SKM-1 (cell line): ENCODE measurements at regions not wholly inside any gene's neighbourhood (a gene's known extent, or its start where the extent isn't known, plus 50 kb on each side); places are given as distances from the start of the nearest gene placed in this dataset.

Experiments used
- DNase-seq: peaks from one replicate; lab custom pipeline; 2025; ENCODE audit not compliant: unreplicated experiment; lab: John Stamatoyannopoulos, UW

DNA sequence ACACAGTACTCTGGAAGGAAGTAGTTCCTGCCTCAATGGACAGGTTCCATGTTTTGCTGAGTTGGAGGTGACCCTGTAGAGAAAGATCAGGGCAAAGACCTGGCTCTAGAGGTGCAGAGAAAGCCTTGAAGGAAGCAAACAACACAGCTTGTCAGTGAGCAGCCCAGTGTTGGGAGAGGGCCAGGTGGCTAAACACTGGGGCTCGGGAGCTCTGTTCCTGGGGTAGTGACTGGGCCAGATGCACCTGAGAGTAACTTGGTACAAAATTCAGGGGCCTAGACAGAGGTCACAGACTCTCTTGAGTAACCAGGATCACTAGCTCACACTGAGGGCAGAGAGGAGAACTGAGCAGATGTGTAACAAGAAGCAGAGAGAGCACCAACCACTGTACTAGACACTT, 138.4 kb upstream of the NALF2 start:
- DNase-seq = no peak

DNA sequence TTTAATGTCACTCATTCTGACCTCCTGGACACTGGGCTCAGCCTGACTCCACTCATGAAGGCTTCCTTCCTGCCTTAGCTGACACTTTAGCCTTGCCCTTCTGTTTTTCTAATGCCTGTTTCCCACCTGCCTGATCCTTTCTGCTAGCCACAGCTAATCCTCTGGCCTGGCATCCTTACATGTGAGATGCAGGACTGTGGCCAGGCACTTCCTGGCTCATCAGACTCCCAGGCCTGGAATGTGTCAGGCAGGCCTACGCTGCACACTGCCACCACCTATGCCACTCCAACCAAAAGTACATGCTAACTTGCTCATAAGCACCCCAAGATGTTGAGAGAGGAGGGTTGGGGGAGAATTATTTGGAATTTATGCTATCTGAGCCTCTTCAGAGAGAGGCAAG, 138.8 kb upstream of the NALF2 start:
- DNase-seq = no peak

DNA sequence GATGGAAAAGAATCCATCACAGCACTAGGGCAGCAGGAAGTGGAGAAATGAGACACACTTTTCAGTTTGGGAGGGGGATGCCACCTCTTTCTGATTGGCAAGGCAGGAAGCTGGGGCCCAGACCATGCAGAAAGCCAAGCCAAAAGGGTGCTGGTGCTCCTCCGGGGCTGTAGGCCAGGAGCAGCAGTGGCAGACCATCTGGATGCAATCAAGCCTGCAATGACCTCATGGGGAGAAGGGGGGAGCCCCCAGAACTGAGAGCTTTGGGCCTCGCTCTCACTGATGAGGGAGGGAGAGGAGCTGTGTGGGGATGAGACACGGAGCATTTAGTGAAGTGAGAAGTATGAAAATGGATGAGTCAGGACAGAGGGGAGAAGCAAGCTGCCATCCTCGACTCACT, 141.3 kb upstream of the NALF2 start:
- no peak for DNase-seq

DNA sequence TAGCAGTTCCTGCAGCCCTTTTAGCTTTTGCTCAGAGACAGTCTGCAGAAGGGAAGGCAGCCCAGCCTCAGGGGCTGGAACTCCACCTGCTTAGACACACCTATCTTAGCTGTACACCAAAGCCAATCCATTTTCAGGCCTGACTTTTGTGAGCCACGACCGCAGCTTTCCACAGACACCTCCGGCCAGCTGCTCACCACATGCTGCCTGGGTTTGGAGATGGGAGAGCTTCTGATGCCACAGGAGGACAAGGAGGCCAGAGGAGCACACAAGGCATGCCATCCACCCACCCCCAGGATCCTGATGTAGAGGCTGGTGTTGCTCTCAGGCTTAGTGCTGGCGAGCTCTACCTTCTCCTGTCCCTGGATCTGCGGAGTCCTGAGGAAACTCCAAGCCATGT, 141.8 kb upstream of the NALF2 start:
- DNase-seq = no peak

DNA sequence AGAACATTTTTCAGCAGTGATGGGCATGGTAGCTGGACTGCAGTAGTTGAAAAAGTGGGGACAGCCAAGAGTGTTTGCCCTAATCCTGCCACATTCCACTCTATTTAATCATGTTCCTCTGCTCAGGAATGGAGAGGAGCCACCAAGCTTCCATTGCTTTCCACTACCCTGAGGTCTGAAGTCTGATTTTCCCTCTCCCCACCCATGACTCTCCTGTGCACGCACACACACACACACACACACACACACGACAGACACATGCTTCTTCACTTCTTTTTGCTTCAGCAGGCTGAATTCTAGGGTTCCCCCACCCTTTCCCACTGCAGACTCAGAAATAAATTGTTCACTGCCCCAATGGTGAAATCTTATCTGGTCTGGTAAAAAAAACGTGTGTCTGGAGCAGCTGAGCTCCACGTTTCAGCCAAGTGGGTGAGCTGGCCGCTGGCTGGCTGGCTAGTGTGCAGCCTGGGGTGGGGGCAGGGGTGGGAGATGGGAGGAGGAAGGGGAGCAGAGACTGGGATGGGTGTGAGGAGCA, 142.7 kb upstream of the NALF2 start:
- no peak for DNase-seq

DNA sequence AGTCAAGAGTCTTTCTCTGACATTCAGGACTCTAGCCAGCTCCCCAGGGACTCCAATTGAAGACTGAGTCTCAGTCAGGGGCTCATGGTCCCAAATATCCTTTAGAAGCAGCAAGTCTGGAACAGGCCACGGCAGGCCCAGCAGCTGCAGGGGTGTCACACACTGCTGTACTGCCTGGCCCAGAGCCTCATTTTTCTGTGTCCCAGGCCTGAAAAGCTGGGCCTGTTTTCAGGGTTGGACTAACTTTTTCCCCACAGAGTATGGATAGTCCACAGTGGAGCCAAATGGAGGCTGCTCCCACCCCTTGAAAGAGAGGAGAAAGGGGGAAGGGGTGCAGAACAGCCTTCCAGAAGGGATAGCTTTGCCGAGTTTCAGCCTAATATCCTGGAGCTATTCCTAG, 146.8 kb upstream of the NALF2 start:
- no peak for DNase-seq

DNA sequence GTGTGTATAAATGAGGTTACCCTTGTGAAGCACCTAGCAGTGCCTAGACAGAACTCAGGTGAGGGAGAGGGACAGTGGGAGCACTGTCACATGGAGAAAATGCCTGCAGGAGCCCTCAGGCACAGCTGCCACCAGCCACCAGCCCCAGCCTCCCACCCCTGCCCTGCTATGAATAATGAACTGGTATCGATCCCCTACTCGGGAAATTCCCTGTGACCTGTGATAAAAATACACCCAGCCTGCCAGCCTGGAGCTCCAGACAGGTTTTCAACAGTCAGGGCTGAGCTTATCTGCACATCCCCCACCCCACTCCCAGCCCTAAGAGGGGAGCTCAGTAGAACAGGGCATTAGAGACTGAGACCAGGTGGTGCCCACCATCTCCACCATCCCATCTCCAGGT, 159.6 kb upstream of the PJA1 start:
- no peak for DNase-seq

DNA sequence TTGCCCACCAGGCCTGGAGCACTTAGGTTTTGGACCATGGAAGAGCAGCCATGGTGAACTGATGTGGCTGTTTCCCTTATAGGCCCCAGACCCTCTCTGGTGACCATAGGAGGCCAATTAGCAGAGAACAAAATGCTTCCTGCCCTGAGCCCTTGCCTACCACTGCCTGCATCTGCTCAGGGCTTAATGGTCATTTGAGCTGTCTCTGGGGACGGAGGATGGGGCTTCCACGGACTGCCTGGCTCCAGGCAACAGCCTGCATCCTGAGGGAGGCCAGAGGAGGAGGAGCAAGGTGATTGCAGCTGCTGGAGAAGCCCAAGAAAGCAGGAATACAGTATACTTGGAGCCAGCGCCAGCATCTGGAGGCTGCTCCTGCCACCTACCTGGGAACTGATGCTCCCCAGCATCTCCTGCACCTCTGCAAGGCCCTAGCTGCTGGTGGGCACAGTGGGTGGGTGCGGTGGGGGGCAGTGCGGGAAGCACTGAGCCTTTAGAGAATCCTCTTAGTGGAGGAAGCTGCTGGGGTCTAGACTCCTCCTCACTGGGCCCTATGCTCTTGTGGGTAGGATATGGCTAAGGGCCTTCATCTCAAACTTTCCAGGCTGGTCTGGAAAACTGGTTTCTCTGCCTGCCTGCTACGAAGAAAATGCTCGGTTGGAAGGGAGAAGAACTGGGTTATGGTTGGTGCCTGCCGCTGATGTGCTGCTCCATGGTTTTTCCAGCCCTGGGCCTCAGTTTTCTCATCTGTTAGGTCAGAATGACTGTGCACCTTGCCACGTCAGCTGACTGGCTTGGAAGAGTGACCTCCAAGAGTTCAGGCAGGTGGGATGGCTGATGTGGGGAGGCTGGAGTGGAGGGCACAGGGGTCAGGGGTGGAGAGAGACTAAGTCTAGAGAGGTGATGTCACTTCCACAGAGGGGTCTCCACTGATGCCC, 158.8 kb upstream of the PJA1 start:
- DNase-seq = no peak

DNA sequence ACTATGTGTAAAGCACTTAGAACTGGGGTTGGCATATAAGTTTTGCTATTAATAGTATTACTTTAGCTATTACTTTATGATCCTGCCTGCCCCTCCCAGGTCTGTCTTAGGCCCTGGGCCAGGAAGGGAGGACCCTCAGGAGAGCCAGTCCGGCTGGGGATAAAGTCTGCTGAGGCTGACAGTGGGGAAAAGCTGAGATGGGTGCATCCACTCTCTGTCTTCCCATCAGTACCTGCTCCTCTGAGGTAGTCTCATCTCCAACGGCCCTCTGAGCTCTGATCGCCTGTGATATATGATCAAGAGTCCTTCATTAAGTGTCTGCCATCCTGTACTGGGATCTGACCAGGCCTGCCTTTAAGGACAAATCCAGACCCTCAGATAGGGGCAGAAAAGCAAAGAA, 156.5 kb upstream of the PJA1 start:
- DNase-seq = no peak

DNA sequence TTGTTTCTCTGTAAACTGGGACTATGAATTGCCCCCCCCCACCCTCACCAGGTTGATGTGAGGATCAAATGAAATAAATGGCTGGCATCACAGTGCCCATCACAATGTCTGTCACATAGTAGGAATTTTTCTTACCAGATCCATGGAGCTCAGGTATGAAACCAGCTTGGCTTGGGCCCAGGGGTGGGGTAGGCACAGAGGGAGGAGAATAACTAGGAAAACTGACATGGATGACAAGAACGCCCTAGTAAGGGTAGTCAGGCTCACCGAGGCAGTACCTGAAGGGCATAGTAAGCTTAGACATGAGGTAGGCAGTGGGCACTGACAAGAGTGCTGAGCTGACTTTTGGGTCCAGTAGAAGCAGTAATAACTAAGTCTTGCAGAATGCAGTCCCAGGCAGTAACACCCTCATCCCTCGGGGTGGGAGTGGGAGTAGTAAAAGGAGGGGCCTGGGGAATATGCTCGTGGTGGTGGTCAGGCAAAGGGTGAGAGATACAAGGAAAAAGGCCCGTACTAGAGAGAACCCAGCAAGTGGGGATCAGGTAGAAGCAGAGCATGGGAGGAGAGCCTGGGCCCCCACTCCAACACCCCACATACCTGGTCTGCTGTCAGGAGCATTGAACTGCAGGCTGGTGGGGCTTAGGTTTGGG, 155.9 kb upstream of the PJA1 start:
- no peak for DNase-seq

DNA sequence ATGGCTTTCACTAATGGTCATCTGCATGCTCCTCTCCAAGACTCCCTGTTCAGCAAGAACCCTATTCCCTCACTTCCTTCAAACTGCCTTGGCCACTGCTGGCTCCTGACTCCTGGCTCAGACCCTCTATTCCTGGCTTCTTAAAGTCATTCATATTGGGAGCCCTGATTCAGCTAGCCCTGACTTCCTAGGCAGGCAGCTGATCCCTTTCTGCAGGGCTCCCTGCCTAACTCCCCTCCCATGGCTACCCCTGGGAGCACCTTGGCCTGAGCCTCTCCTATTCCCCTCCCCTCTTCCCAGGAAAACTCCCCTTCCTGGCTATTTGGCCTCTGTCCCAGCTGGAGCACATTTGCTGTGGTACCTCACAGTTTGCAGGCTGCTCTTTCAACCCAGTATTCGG, 154.9 kb upstream of the PJA1 start:
- no peak for DNase-seq

DNA sequence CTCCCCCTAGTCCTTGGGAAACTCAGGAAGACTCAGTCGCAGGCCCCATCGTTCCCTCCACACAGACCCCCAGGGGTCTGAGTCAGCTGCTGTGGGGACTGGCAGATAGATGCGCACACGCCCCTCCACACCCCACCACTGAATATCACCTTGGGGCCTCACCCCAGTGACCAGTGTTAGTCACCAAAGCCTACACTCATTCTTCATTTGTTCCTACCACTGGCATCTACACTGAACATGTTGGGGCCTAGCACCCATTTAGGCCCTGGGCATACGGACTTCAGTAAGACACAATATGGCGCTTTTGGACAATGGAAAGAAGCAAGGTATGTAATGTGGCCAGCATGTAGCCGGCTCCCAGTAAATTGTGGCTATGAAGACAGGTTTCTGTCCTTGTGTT, 154.1 kb upstream of the PJA1 start:
- DNase-seq = no peak

DNA sequence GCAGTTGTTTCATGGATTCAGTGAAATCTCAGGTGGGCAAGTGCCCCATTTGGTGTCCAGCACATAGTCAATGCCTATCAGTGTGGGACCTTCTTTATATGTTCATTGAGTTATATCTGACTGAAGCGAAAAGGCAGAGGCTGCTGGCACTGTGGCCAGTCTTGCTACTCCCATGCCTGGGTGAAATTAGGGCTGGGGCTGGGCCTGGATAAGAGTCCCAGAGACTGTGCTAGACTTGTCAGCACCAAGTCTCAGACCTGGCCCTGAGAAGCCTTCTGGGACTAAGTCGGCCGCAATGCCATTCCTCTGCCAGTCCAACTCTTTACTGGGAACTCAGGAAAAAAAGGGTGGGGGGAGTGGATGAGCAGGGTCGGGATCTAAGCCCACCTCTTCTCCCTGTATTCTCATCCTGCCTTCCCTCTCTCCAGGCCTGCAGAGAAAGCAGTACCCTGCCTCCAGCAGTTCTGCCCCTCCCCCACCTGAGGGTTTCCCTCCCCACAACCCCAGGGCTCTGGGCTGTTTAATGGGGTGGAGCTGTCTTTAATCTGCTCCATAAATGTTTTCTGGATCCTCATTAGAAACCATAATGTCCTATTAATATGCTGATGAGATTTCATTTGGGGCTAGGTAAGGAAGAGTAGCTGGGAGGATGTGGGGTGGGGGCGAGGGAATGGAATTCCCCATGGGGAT, 153.5 kb upstream of the PJA1 start:
- DNase-seq = no peak

DNA sequence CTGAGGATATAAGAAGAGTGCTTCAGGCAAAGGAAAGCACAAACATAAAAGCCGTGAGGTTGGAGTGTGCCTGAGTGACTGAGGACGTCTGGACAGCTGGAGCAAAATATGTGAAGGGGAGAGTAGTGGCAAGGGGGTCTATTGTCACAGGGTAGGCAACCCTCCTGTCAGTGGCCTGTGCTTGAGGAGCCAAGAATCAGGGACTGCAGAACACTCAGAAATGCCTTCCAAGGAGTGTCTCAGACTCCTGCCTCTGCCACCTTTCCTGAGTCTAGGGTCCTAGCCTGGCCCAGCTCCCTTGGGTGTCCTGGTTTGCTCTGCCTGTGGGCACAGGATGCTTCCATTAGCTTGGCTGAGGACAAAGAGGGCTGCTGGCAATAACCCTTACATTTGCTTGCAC, 152.5 kb upstream of the PJA1 start:
- DNase-seq = no peak

DNA sequence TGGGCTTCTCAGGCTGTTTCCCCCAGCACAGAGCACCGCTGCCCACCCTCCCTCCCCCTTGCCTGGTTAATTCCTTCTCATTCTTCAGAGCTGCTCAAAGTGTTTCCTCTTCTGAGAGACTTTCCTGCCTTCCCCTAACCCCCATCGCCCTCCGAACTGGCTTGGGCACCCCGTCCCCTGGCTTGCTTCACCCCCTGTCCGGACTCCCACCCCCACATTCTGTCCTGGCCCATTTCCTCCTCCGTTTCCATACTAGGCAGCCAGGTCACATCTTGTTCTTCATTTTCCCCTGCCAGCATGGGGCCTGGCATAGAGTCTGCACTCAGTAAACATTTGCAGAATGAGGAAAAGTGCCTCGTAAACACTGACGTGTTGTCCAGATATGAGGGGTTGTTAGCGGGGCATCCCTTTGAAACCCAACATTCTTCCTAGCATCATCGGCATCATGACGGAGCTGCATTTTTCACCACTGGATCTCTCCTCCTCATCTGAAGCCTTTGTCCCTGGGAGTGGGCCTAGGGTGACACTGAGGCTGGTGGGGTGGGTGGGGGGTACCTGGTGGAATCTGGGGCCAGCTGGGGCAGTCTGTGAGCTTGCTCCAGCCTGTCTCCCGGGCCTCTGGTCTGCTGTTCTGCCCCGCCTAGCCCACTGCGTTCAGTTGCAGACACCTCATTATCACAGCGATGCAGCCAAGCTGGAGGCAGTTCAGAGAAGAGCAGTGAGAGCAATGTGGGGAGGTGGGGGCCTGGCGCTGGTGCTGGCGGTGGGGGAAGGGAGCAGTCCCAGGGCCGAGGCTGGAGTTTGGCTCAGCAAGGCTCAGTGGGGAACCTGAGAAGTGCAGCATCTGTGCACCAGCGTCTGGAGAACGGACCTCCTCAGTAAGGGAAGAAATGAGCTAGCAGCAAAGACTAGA, 149.4 kb upstream of the PJA1 start:
- no peak for DNase-seq

DNA sequence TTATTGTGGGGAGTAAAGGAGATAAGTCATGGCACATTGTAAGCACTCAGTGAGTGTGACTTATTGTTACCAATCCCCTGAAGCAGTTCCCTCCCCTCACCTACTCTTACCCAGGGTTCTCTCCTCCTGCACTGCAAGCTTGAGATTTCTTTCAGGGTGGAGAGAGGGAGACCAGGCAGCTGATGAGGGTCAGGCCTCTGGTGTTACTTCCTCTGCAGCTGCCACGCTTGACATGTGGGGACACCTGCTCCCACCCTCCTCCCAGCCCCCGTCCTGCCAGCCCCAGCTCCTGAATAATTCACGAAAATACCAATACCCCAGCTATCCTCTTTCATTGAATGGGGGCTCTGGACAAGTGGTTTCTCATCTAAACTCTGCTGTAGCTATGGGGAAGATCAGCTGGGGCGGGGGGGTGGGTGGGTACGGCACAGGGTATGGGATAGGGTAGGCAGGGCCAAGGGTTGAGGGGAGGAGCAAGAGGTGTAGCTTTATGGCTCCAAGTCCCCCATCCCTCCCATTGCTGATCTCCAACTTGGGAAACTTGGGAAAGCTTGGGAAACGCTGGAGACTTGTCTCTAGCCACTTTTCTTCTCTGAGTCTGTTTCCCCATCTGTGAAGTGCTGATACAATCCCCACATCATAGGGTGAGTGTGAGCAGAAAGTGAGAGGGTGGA, 148.5 kb upstream of the PJA1 start:
- DNase-seq = no peak

DNA sequence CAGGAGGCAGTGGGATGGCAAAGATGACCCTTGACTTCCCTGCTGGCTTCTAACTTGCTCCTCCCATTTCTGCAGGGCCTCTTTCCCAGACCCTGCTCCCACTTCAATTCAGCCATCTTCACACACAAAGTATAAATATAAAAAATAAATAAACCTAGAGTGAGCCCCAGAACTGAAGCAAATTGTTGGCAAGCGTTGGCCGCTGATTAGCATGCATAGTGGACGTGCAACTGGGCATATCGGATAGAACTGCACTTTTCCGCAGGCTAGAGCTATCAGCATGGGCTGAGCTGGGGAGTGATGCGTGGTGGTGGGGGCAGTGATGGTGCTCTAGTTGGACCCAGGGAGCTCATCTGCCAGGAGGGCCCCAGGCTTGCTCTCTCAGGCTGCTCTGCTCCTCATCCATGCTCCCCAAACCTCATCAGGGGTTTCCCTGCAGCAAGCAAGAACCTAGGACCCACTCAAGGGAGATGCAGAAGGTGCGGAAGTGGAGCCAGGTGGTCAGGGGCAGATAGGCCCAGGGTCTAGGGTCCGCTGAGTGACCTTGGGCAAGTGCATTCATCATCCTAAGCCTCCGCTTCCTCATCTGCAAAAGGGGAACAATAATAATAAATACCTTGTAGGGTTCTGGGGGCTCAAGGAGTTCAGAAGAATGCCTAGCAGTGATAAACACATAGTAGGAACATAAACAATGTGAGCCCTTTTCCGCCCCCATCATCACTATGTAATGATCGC, 146.8 kb upstream of the PJA1 start:
- DNase-seq = no peak

DNA sequence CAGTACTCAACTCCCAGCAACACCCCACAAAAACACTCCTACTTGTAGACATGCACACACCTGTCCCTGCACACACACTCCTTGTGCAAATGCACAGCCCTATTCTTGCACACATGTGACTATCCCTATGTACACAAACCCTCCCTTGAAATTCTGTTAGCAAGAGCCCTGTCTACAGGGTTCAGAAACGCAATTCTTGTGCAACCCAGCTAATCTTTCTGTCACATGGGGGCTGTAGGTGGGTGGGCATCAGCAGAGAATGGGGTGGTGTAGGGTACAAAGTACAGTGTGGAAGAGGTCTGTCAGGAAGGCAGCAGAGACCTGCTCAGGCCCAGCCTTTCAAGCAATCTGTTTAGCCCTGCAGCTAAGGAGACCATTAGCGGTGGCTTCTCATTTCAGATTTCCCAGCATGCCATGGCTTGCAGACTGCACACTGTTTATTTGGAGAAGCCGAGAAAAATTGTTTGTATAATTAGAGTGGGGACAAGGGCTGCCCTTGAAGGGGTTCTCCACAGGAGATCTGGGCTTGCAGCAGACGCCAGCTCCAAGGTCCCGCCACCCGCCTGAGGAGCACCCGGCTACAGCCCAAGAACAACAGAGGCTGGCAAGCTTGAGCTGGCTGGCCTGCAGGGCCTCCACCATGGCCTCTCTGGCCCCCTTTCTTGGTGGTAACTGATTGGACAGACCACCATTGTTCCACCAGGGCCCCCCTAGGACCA, 144.0 kb upstream of the PJA1 start:
- no peak for DNase-seq

DNA sequence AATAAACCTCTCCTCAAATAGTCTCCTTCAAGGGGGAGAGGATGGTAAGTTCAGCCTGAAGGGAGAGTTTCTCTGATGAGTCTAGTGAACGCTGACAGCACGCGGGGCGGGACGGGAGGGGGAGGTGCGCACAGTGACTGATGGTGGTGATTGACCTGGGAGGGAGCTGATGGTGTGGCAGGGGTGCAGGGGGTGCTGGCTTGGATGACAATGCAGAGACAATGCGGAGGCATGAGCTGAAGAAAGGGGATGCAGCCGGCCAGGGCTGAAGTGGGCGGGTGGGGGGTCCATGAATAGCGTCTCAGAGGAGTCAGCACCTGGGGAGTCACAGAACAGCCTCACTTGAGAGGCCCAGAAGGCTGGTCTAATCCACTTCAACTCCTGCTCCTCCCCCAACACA, 142.5 kb upstream of the PJA1 start:
- DNase-seq = no peak
